H9 (cell line): ENCODE measurements at regions not wholly inside any gene's neighbourhood (a gene's known extent, or its start where the extent isn't known, plus 50 kb on each side); places are given as distances from the start of the nearest gene placed in this dataset.

Experiments used
- DNase-seq: peaks from one replicate; pipeline ENCODE4 v3.0.0-alpha.2; 2017
- H2AFZ ChIP-seq: one replicate; pipeline ENCODE4 v1.6.1; 2013; ENCODE audit warnings: mild to moderate bottlenecking, low read length, control low read depth, moderate library complexity
- H2AK5ac ChIP-seq: 2 replicates; pipeline ENCODE4 v1.6.1; 2013; ENCODE audit warnings: low read length, control low read depth, mixed read lengths; ENCODE audit not compliant: insufficient read length
- H2BK120ac ChIP-seq: one replicate; pipeline ENCODE4 v1.6.1; 2013; ENCODE audit warnings: low read depth, mild to moderate bottlenecking, low read length, control low read depth, inconsistent platforms; ENCODE audit not compliant: poor library complexity, severe bottlenecking
- H2BK12ac ChIP-seq: 2 replicates; pipeline ENCODE4 v1.6.1; 2013; ENCODE audit warnings: low read length, control low read depth, mixed read lengths, low read depth; ENCODE audit not compliant: insufficient read length
- H2BK15ac ChIP-seq: 2 replicates; pipeline ENCODE4 v1.6.1; 2013; ENCODE audit warnings: low read depth, low read length, control low read depth
- H2BK20ac ChIP-seq: one replicate; pipeline ENCODE4 v1.6.1; 2013; ENCODE audit warnings: low read depth, mild to moderate bottlenecking, low read length, control low read depth, inconsistent platforms; ENCODE audit not compliant: poor library complexity, severe bottlenecking
- H2BK5ac ChIP-seq: 2 replicates; pipeline ENCODE4 v1.6.1; 2013; ENCODE audit warnings: low read length, control low read depth, mixed read lengths; ENCODE audit not compliant: insufficient read length
- H3K14ac ChIP-seq: 2 replicates; pipeline ENCODE4 v1.6.1; 2013; ENCODE audit warnings: low read length, control low read depth; ENCODE audit not compliant: insufficient read depth
- H3K18ac ChIP-seq: 2 replicates; pipeline ENCODE4 v1.6.1; 2013; ENCODE audit warnings: low read depth, mild to moderate bottlenecking, mixed read lengths, low read length, control low read depth; ENCODE audit not compliant: insufficient read length
- H3K23ac ChIP-seq: 2 replicates; pipeline ENCODE4 v1.6.1; 2013; ENCODE audit warnings: low read length, control low read depth, mixed read lengths, low read depth; ENCODE audit not compliant: insufficient read length
- H3K23me2 ChIP-seq: 2 replicates; pipeline ENCODE4 v1.6.1; 2013; ENCODE audit warnings: low read depth, mild to moderate bottlenecking, mixed read lengths, low read length, control low read depth; ENCODE audit not compliant: insufficient read length, poor library complexity, severe bottlenecking
- H3K27ac ChIP-seq: 2 replicates; pipeline ENCODE4 v1.5.1; 2013; ENCODE audit warnings: low read length, control low read depth, mixed read lengths, low read depth; ENCODE audit not compliant: insufficient read length
- H3K27me3 ChIP-seq: 2 replicates; pipeline ENCODE4 v1.6.1; 2013; ENCODE audit warnings: low read length, control low read depth, inconsistent platforms; ENCODE audit not compliant: insufficient read depth
- H3K4ac ChIP-seq: 2 replicates; pipeline ENCODE4 v1.6.1; 2013; ENCODE audit warnings: low read depth, mild to moderate bottlenecking, control low read depth, inconsistent platforms, low read length, moderate library complexity
- H3K4me1 ChIP-seq: 2 replicates; pipeline ENCODE4 v1.6.1; 2013; ENCODE audit warnings: low read length, control low read depth, inconsistent platforms; ENCODE audit not compliant: insufficient read depth
- H3K4me2 ChIP-seq: 2 replicates; pipeline ENCODE4 v1.6.1; 2013; ENCODE audit warnings: low read length, control low read depth, mixed read lengths; ENCODE audit not compliant: insufficient read length, insufficient read depth
- H3K56ac ChIP-seq: 2 replicates; pipeline ENCODE4 v1.6.1; 2013; ENCODE audit warnings: low read depth, mild to moderate bottlenecking, mixed read lengths, low read length, control low read depth; ENCODE audit not compliant: insufficient read length
- H3K79me1 ChIP-seq: 2 replicates; pipeline ENCODE4 v1.6.1; 2013; ENCODE audit warnings: low read depth, mild to moderate bottlenecking, moderate library complexity, low read length, control low read depth, inconsistent platforms; ENCODE audit not compliant: insufficient read depth, poor library complexity, severe bottlenecking
- H3K79me2 ChIP-seq: 2 replicates; pipeline ENCODE4 v1.6.1; 2013; ENCODE audit warnings: low read length, control low read depth, inconsistent platforms; ENCODE audit not compliant: insufficient read depth
- H3K9ac ChIP-seq: 2 replicates; pipeline ENCODE4 v1.6.1; 2013; ENCODE audit warnings: low read length, control low read depth, mixed read lengths; ENCODE audit not compliant: insufficient read length; ENCODE audit errors: extremely low read depth
- H3K9me3 ChIP-seq: one replicate; pipeline ENCODE4 v1.6.1; 2013; ENCODE audit warnings: low read depth, low read length, inconsistent platforms; ENCODE audit not compliant: control insufficient read depth
- H3T11ph ChIP-seq: one replicate; pipeline ENCODE4 v1.6.1; 2013; ENCODE audit warnings: mild to moderate bottlenecking, low read length, control low read depth, inconsistent platforms
- H4K20me1 ChIP-seq: one replicate; pipeline ENCODE4 v1.6.1; 2013; ENCODE audit not compliant: control insufficient read depth, insufficient read length, insufficient read depth
- H4K5ac ChIP-seq: 2 replicates; pipeline ENCODE4 v1.6.1; 2013; ENCODE audit warnings: low read depth, mild to moderate bottlenecking, mixed read lengths, low read length, control low read depth; ENCODE audit not compliant: insufficient read length
- H4K8ac ChIP-seq: replicated peaks from 2 replicates; pipeline ENCODE4 v1.6.1; 2013; ENCODE audit warnings: low read length, control low read depth, mixed read lengths, low read depth; ENCODE audit not compliant: insufficient read length
- H4K91ac ChIP-seq: 2 replicates; pipeline ENCODE4 v1.6.1; 2013; ENCODE audit warnings: low read depth, mild to moderate bottlenecking, moderate library complexity, mixed read lengths, low read length, control low read depth; ENCODE audit not compliant: insufficient read length
- H3K27ac Mint-ChIP-seq, 3 experiments: 2 replicates in 2 of 3; 3 replicates in 1 of 3; pipeline ENCODE4 v1.8.0; 2020 to 2021; ENCODE audit warnings: mixed read lengths in 3 of 3, mild to moderate bottlenecking in 1 of 3, moderate library complexity in 1 of 3
- H3K27me3 Mint-ChIP-seq: 2 replicates; pipeline ENCODE4 v1.8.0; 2021; ENCODE audit warnings: low read depth, mild to moderate bottlenecking, moderate library complexity, mixed read lengths
- H3K36me3 Mint-ChIP-seq, 3 experiments: 2 replicates in 2 of 3; 3 replicates in 1 of 3; pipeline ENCODE4 v1.8.0; 2020 to 2021; ENCODE audit warnings: low read depth in 3 of 3, mixed read lengths in 3 of 3; ENCODE audit not compliant: insufficient read depth in 1 of 3
- H3K4me1 Mint-ChIP-seq, 2 experiments: 2 replicates each; pipeline ENCODE4 v1.8.0; 2020; ENCODE audit warnings: mixed read lengths in 2 of 2
- H3K4me3 Mint-ChIP-seq, 2 experiments: 2 replicates in 1 of 2; 3 replicates in 1 of 2; pipeline ENCODE4 v1.8.0; 2020 to 2021; ENCODE audit warnings: mild to moderate bottlenecking in 2 of 2, mixed read lengths in 2 of 2, moderate library complexity in 1 of 2
- H3K9me3 Mint-ChIP-seq, 2 experiments: 2 replicates in 1 of 2; 3 replicates in 1 of 2; pipeline ENCODE4 v1.8.0; 2020; ENCODE audit warnings: mild to moderate bottlenecking in 2 of 2, mixed read lengths in 2 of 2, moderate library complexity in 1 of 2
- CTCF ChIP-seq: fragments of 200-600 bp; sonication (generic); conservative IDR thresholded peaks from 3 replicates; pipeline ENCODE4 v1.8.0; 2021; ENCODE audit warnings: antibody characterized with exemption, mild to moderate bottlenecking
- WGBS: extraction: QIAGEN DNeasy Blood & Tissue Kit; methylation state at CpG from one replicate; pipeline ENCODE4 v1.1.7; 2013; ENCODE audit warnings: missing lambda C conversion rate, low lambda C conversion rate, mixed read lengths; ENCODE audit not compliant: insufficient read length; ENCODE audit errors: extremely low coverage; 5-methylcytosine and 5-hydroxymethylcytosine counted together

- no peak overlapping the region for H2BK5ac ChIP-seq
- H4K8ac ChIP-seq: no peak overlapping the region
Measured at GRCh38 chr2:84283506-84283905, 175.6 kb downstream of the SUCLG1 start.

More at GRCh38 chr2:84283506-84283905, 175.6 kb downstream of the SUCLG1 start:
- Histone ChIP-seq H3K79me2 (no peaks in the 10 kb centered on the region), H3K27me3 (no peaks in the 10 kb centered on the region), H4K20me1 (no peaks in the 10 kb centered on the region), H3K27ac (no peak overlapping the region), H4K5ac (no peak overlapping the region), H2BK12ac (no peak overlapping the region), H3T11ph (no peak overlapping the region), H3K23ac (no peak overlapping the region), H2BK120ac (no peak overlapping the region), H3K4ac (no peak overlapping the region), H3K9ac (no peak overlapping the region), H3K56ac (no peak overlapping the region), H3K4me1 (no peaks in the 10 kb centered on the region; the same call in 1 of the 2 replicates), H4K91ac (no peak overlapping the region), H3K23me2 (no peaks in the 10 kb centered on the region), H2BK20ac (no peak overlapping the region), H3K9me3 (no peaks in the 10 kb centered on the region), H2AK5ac (no peak overlapping the region), H2BK15ac (no peak overlapping the region), H3K79me1 (no peaks in the 10 kb centered on the region), H3K4me2 (no peak overlapping the region), H3K14ac (no peak overlapping the region), H3K18ac (no peak overlapping the region), H2AFZ (no peak overlapping the region)
- no peak for DNase-seq
- no peaks in the 10 kb centered on the region; a peak in 1 of 7 replicates for H3K36me3 Mint-ChIP-seq
- TF ChIP-seq CTCF: no peak
- no peaks in the 10 kb centered on the region for H3K27me3 Mint-ChIP-seq
- no CpG with 5 or more reads among the region's 3 CpGs for WGBS
- H3K27ac Mint-ChIP-seq: no peak overlapping the region
- peaks cover 12 to 13% of the 10 kb centered on the region in 2 experiments; a peak in 3 of 4 replicates for H3K4me1 Mint-ChIP-seq
- H3K4me3 Mint-ChIP-seq: no peak overlapping the region
- peaks cover 0 to 2% of the 10 kb centered on the region in 2 experiments; a peak in 2 of 5 replicates for H3K9me3 Mint-ChIP-seq
